Thymus (tissue), 11 donors: ENCODE measurements at regions not wholly inside any gene's neighbourhood (a gene's known extent, or its start where the extent isn't known, plus 50 kb on each side); places are given as distances from the start of the nearest gene placed in this dataset.

ENCODE experiments used
- DNase-seq, 9 donors: peaks; one replicate each; pipeline ENCODE4 v3.0.0-alpha.2; 2013; ENCODE audit warnings: low spot score in 9 of 9, low read depth in 6 of 9, missing footprints in 1 of 9
- H3K27ac ChIP-seq, 2 donors: one replicate each; pipeline ENCODE4 v1.5.1; 2013; ENCODE audit warnings: control low read depth in 1 of 2, low read depth in 1 of 2, low read length in 1 of 2, mild to moderate bottlenecking in 1 of 2, moderate library complexity in 1 of 2
- H3K27me3 ChIP-seq, 2 donors: one replicate each; pipeline ENCODE4 v1.5.1; 2013; ENCODE audit warnings: low read length in 1 of 2; ENCODE audit not compliant: control insufficient read depth in 2 of 2, insufficient read depth in 1 of 2
- H3K36me3 ChIP-seq, 2 donors: one replicate each; pipeline ENCODE4 v1.5.1; 2013; ENCODE audit warnings: low read length in 1 of 2, mild to moderate bottlenecking in 1 of 2, moderate library complexity in 1 of 2; ENCODE audit not compliant: control insufficient read depth in 2 of 2, insufficient read depth in 2 of 2
- H3K4me1 ChIP-seq, 2 donors: one replicate each; pipeline ENCODE4 v1.5.1; 2013; ENCODE audit warnings: low read length in 2 of 2; ENCODE audit not compliant: control insufficient read depth in 2 of 2, insufficient read depth in 2 of 2
- H3K4me3 ChIP-seq, 2 donors: one replicate each; pipeline ENCODE4 v1.5.1; 2013; ENCODE audit warnings: low read length in 2 of 2, control low read depth in 1 of 2, mild to moderate bottlenecking in 1 of 2
- H3K9me3 ChIP-seq, 2 donors: one replicate each; pipeline ENCODE4 v1.5.1; 2013; ENCODE audit warnings: low read length in 1 of 2, mild to moderate bottlenecking in 1 of 2; ENCODE audit not compliant: control insufficient read depth in 2 of 2, insufficient read depth in 1 of 2
- WGBS: extraction: QIAGEN DNeasy Blood & Tissue Kit; methylation state at CpG from one replicate; pipeline ENCODE4 v1.1.7; 2013; 5-methylcytosine and 5-hydroxymethylcytosine counted together
- donor health status: healthy.

DNA sequence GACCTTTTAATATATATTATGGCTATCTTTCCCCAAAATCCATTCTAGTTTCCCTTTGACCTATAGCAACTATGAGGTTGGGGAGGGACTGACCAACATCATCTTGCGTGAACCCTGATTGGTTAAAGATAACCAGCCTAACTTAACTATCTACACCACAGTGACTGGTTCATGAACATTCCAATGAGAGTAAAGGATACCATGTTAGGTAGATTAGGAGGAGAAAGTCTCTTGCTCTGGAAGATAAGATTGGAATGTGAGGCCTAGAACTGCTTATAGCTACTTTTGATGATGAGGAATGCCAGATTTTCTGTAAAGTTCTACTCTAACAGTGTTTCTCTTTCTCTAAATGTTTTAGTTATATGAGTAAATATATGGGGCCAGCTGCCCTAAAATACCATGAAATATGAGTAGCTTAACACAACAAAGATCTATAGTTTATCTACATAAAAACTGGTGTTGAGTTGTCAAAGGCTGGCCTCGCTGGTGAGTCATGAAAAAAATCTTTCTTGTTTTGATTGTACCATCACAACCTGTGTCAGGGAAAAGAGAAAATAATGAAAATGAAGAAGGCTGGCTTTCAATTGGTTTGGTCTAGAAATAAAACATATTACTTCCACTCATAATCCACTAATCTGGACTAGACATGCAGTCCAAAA is 481.4 kb downstream of the NSUN3 start:
- WGBS, result 92% methylated on average over 2 of the region's 2 CpGs
- Histone ChIP-seq H3K27me3 (no peaks in the 10 kb centered on the region), H3K27ac (no peak overlapping the region), H3K4me3 (no peak overlapping the region), H3K4me1 (no peaks in the 10 kb centered on the region), H3K9me3 (peaks cover 0 to 8% of the 10 kb centered on the region in 2 donors), H3K36me3 (no peaks in the 10 kb centered on the region)
- DNase-seq, result no peak

DNA sequence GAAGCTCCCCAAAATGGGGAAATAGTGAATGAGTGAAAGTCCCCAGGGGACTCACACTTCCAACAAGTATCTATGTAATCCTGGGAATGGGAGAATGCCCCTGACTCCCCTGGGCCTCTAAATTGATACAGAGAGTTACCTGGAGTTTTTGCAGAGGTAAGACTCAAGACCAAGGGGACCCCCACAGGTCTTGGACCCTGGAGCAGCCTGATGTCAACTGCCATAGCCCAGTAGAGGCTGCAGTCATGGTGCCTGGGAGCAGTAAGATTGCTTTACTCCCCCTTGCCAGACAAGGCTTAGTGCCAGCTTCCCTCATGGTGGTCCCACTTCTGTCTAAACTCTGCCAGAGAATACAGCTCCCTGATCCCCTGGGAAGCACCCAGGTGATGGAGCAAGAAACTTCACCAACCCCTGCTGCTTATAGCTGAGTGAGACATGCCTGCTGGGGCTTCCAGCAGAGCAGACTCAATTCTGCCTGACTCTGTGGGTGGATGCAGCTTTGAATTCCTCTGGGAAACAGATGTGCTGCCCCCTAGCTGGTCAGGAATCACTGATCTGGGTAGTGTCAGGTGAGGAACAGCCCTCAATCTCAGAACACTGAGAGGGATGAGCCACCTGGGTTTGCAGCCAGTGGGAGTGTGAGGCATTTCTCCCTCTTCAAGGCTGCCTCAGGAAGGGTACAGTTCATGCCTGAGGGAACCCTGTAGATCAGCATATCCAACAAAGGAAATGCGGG is 485.9 kb downstream of the NSUN3 start:
- Histone ChIP-seq H3K9me3 (peaks cover 0 to 8% of the 10 kb centered on the region in 2 donors), H3K4me1 (no peaks in the 10 kb centered on the region), H3K36me3 (no peaks in the 10 kb centered on the region), H3K4me3 (no peak overlapping the region), H3K27ac (no peak overlapping the region), H3K27me3 (no peaks in the 10 kb centered on the region)
- DNase-seq, result no peak
- WGBS, result 95% methylated on average over 1 of the region's 1 CpG

DNA sequence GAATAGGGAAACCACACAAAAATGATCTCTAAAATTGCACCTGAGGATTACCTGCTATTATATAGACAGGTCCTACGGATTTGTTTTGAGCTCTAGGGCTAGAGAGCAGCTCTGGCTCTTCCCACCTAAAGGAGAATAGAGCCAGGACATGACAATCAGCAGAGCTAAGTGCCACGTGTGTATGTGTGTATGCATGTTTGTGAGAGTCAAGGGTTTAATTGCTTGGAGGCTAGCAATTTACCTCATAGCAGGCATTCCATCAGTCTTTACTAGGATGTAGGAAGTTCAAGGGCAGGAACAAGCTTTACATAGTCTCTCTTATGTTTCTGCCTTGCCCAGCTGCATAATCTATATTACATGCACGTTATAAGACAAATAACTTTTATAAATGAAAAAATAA is 498.2 kb downstream of the NSUN3 start:
- Histone ChIP-seq H3K27me3 (no peaks in the 10 kb centered on the region), H3K36me3 (no peaks in the 10 kb centered on the region), H3K4me3 (no peak overlapping the region), H3K9me3 (no peaks in the 10 kb centered on the region), H3K4me1 (no peaks in the 10 kb centered on the region), H3K27ac (no peak overlapping the region)
- no peak for DNase-seq
- WGBS, result 53% methylated on average over 3 of the region's 3 CpGs

DNA sequence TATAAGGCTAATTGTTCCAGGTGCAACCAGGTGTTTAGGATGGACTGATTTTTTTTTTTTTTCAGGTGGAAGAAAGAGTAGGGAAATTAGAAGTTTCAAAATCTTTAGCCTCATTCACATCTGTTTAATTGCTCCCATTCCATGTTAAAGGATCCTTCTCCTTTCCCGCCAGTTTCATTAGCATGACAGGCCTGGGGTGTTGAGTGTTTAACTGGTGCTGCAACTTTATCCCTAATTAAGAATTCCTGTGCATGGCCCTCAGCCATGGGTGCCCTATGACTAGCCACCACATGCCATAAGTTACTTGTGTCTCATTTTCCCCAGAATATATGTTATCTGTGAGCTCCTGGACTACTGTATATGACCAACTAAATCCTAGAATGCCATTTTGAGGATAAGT is 501.4 kb downstream of the NSUN3 start:
- H3K4me3 ChIP-seq, result no peak overlapping the region
- no peak overlapping the region for H3K27ac ChIP-seq
- DNase-seq, result no peak
- H3K9me3 ChIP-seq, result no peaks in the 10 kb centered on the region
- H3K27me3 ChIP-seq, result no peaks in the 10 kb centered on the region
- 96% methylated on average over 1 of the region's 1 CpG for WGBS
- no peaks in the 10 kb centered on the region for H3K4me1 ChIP-seq
- H3K36me3 ChIP-seq, result no peaks in the 10 kb centered on the region

DNA sequence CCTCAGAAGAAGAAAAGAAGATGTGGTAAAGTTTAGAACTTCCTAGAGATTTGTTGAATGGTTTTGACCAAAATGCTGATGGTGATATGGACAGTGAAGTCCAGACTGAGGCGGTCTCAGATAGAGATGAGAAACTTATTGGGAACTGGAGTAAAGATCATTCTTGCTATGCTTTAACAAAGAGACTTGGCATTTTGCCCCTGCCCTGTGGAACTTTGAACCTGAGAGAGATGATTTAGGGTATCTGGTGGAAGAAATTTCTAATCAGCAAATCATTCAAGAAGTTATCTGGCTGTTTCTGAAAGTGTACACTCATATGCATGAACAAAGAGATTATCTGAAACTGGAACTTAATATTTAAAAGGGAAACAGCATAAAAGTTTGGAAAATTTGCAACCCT is 505.2 kb downstream of the NSUN3 start:
- H3K27me3 ChIP-seq, result no peaks in the 10 kb centered on the region
- DNase-seq, result no peak
- H3K9me3 ChIP-seq, result no peaks in the 10 kb centered on the region
- H3K27ac ChIP-seq, result no peak overlapping the region
- WGBS, result 0% methylated on average over 1 of the region's 1 CpG
- H3K4me3 ChIP-seq, result no peak overlapping the region
- no peaks in the 10 kb centered on the region for H3K4me1 ChIP-seq
- no peaks in the 10 kb centered on the region for H3K36me3 ChIP-seq

DNA sequence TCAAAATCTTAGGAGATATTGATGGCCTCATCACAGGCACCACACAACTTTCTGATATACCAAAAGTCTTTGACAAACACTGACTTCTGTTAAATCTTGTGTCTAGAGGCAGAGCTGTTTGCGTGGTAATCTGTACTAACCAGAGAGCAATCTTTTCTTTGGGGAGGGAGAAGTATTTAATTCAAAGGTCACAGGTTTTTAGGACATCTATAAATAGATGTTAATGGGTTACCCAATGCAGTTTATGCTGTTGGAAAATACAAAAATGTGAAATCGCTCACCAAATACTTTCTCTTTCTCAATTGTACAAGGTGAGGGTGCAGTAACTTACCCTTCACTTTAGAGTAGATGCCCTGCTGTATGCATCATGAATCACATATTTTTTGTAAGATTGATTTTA is 510.5 kb downstream of the NSUN3 start:
- DNase-seq, result no peak
- H3K36me3 ChIP-seq, result no peaks in the 10 kb centered on the region
- WGBS, result 95% methylated on average over 2 of the region's 2 CpGs
- no peaks in the 10 kb centered on the region for H3K27me3 ChIP-seq
- no peak overlapping the region for H3K4me3 ChIP-seq
- H3K9me3 ChIP-seq, result no peaks in the 10 kb centered on the region
- no peak overlapping the region for H3K27ac ChIP-seq
- no peaks in the 10 kb centered on the region for H3K4me1 ChIP-seq

DNA sequence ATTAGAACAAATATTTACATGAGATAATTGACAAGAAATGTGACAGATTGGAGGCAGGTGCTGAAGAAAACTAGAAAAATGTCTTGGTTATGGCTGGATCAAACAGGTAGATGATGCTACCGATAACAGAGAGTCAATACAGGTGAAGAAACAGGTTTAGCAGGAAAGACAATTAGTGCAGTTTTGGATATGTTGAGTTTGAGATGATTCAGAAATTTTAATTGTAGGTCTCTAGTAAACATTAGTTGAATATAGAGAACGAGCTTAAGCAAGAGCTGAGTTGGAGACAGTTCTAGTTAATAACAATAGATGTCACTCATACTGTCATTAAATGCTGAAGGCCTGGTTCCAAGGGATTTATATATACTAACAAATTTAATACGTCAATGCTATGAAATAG is 524.4 kb downstream of the NSUN3 start:
- Histone ChIP-seq H3K4me3 (no peak overlapping the region), H3K36me3 (no peaks in the 10 kb centered on the region), H3K27ac (no peak overlapping the region), H3K4me1 (no peaks in the 10 kb centered on the region), H3K9me3 (no peaks in the 10 kb centered on the region), H3K27me3 (no peaks in the 10 kb centered on the region)
- DNase-seq, result no peak
- 90% methylated on average over 3 of the region's 3 CpGs for WGBS

DNA sequence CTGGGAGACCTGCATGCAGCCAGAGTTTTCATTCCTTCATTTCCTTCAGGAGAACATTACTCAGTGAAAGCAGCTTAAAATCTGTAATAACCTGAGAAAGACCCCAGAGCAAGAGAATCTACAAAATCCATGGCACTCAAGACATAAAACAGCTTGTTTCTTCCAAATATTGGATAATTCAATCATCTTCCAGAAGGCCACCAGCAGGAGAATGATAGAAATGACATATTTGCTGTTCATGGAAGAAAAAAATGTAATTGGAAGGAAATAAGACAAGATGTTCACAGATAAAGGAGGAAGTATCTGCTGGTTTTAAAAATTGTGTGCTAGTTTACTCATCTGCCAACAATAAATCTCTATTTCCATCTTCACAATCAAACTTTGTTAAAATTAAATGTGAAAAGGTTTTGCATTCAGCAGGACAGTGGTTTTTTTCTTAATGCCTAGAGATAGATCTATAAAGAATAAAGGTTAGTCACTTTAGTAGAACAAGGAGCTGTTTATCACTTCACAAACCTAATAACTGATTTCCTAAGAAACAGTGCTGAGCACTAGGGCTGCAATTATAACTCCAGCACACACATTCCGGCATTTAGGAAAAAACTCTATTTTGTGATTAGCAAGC is 530.8 kb downstream of the NSUN3 start:
- 93% methylated on average over 1 of the region's 1 CpG for WGBS
- Histone ChIP-seq H3K36me3 (no peaks in the 10 kb centered on the region), H3K27ac (no peak overlapping the region), H3K27me3 (no peaks in the 10 kb centered on the region), H3K4me1 (no peaks in the 10 kb centered on the region), H3K9me3 (no peaks in the 10 kb centered on the region), H3K4me3 (no peak overlapping the region)
- DNase-seq, result no peak

DNA sequence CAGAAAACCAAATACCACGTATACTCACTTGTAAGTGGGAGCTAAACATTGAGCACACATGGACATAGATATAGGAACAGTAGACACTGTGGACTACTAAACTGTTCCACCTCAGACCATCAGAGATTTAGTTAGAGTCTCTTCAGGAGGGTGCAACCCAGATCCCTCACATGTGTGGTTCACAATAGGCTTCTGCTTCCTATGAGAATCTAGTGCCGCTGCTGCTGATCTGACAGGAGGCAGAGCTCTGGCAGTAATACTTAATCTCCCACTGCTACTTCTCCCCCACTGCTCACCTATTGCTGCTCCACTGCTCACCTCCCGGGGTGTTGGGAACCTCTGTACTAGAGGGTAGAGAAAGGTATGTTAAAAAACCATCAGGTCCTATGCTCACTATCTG is 533.3 kb downstream of the NSUN3 start:
- H3K4me1 ChIP-seq, result no peaks in the 10 kb centered on the region
- no peaks in the 10 kb centered on the region for H3K27me3 ChIP-seq
- DNase-seq, result no peak
- no peak overlapping the region for H3K4me3 ChIP-seq
- WGBS, result 98% methylated on average over 3 of the region's 3 CpGs
- no peaks in the 10 kb centered on the region for H3K9me3 ChIP-seq
- H3K36me3 ChIP-seq, result no peaks in the 10 kb centered on the region
- H3K27ac ChIP-seq, result no peak overlapping the region
